ENCODE measurements at regions not wholly inside any gene's neighbourhood (a gene's known extent, or its start where the extent isn't known, plus 50 kb on each side); places are given as distances from the start of the nearest gene placed in this dataset.

DNA sequence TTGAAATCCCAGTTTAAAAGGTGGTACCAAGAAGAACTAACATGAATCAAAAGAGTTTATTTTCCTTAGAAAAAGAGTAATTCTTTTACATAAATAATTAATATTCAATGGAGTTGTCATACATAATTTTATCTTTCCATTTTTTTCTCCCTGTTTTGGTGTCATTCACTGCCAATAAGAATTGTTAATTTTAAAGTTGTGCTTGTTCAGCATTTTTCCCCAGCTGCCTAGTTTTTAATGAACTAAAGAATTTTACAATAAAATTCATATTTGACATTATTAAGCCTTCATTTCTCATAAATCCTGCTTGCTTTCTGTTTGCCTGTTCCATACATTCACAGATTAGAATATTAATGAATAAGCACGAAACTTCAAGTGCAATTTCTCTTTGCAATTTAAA is 393.6 kb downstream of the GRXCR1 start:
- TF ChIP-seq ELF4 (IDR thresholded peaks at IDR 0.05) = no peak
- TF ChIP-seq NFRKB (IDR thresholded peaks at IDR 0.05) = no peak
- TF ChIP-seq FOXK2 (IDR thresholded peaks at IDR 0.05) = no peak
- no peak for TF ChIP-seq TARDBP (IDR thresholded peaks at IDR 0.05)
- no peak for TF ChIP-seq SUZ12 (IDR thresholded peaks at IDR 0.05)
- TF ChIP-seq FOXM1 (IDR thresholded peaks at IDR 0.05; ENCODE audit: borderline replicate concordance) = no peak
- no peak for TF ChIP-seq ARNT (IDR thresholded peaks at IDR 0.05)
- no peak for TF ChIP-seq FOXA1 (IDR thresholded peaks at IDR 0.05)
- no peak for TF ChIP-seq SP1 (IDR thresholded peaks at IDR 0.05)
- TF ChIP-seq BHLHE40 (IDR thresholded peaks at IDR 0.05; ENCODE audit: borderline replicate concordance) = no peak
- TF ChIP-seq ZNF384 (IDR thresholded peaks at IDR 0.05) = no peak

Data from HEK293T (cell line).